Naive thymus-derived CD4-positive, alpha-beta T cell (primary cell): ENCODE measurements at regions not wholly inside any gene's neighbourhood (a gene's known extent, or its start where the extent isn't known, plus 50 kb on each side); places are given as distances from the start of the nearest gene placed in this dataset.

Experiments
- ATAC-seq: fragments of 150-1000 bp; cut with Tn5 transposase; 2 replicates; pipeline ENCODE4 v1.10.0; 2021; ENCODE audit warnings: mild to moderate bottlenecking, moderate library complexity
- CTCF ChIA-PET: fragments of 350-600 bp; sonication (Branson Sonifier 250); formaldehyde crosslinking; loops from one replicate; lab custom pipeline; 2021; ENCODE audit warnings: antibody characterized with exemption; lab: Charles Lee
- POLR2A ChIA-PET: fragments of 350-600 bp; sonication (Branson Sonifier 250); formaldehyde crosslinking; loops from one replicate; lab custom pipeline; 2021; ENCODE audit warnings: antibody characterized with exemption, inconsistent platforms; lab: Charles Lee
- DNase-seq, 9 donors: peaks; one replicate each; pipeline versions ENCODE4 v3.0.0 to v3.0.0-alpha.2; 2020 to 2022; ENCODE audit warnings: mixed read lengths in 1 of 9
- H3K27ac ChIP-seq: one replicate; pipeline ENCODE4 v1.7.0; 2013; ENCODE audit warnings: mild to moderate bottlenecking, low read depth, low read length, moderate library complexity
- H3K27me3 ChIP-seq, 2 donors: one replicate each; pipeline ENCODE4 v1.7.0; 2013; ENCODE audit warnings: low read length in 2 of 2, mild to moderate bottlenecking in 2 of 2, moderate library complexity in 2 of 2; ENCODE audit not compliant: control insufficient read depth in 2 of 2, insufficient read depth in 2 of 2
- H3K36me3 ChIP-seq, 3 experiments: 1 replicate in 2 of 3; 2 replicates in 1 of 3; pipeline ENCODE4 v1.7.0; 2013; ENCODE audit warnings: low read length in 3 of 3, mild to moderate bottlenecking in 3 of 3, moderate library complexity in 1 of 3; ENCODE audit not compliant: insufficient read depth in 3 of 3, control insufficient read depth in 2 of 3
- H3K4me1 ChIP-seq, 2 donors: one replicate each; pipeline ENCODE4 v1.7.0; 2013; ENCODE audit warnings: low read length in 2 of 2, mild to moderate bottlenecking in 2 of 2, moderate library complexity in 1 of 2; ENCODE audit not compliant: control insufficient read depth in 2 of 2, insufficient read depth in 2 of 2
- H3K4me3 ChIP-seq: 2 replicates; pipeline ENCODE4 v1.7.0; 2013; ENCODE audit warnings: mild to moderate bottlenecking, low read length
- H3K9me3 ChIP-seq, 3 experiments: 1 replicate in 2 of 3; 2 replicates in 1 of 3; pipeline ENCODE4 v1.7.0; 2013; ENCODE audit warnings: low read length in 3 of 3; ENCODE audit not compliant: control insufficient read depth in 2 of 3
- H3K27ac Mint-ChIP-seq, 9 donors: one replicate each; pipeline ENCODE4 v1.8.0; 2020 to 2022; ENCODE audit warnings: mixed read lengths in 9 of 9, mild to moderate bottlenecking in 8 of 9, moderate library complexity in 5 of 9, inconsistent platforms in 2 of 9
- H3K27me3 Mint-ChIP-seq, 5 donors: one replicate each; pipeline ENCODE4 v1.8.0; 2021 to 2022; ENCODE audit warnings: mixed read lengths in 5 of 5, mild to moderate bottlenecking in 1 of 5
- H3K36me3 Mint-ChIP-seq, 5 donors: one replicate each; pipeline ENCODE4 v1.8.0; 2020 to 2022; ENCODE audit warnings: mixed read lengths in 5 of 5, mild to moderate bottlenecking in 3 of 5, inconsistent platforms in 1 of 5
- H3K4me1 Mint-ChIP-seq, 7 donors: one replicate each; pipeline ENCODE4 v1.8.0; 2020 to 2022; ENCODE audit warnings: mixed read lengths in 7 of 7, mild to moderate bottlenecking in 3 of 7, inconsistent platforms in 1 of 7
- H3K4me3 Mint-ChIP-seq, 10 donors: one replicate each; pipeline ENCODE4 v1.8.0; 2020 to 2022; ENCODE audit warnings: mild to moderate bottlenecking in 10 of 10, mixed read lengths in 10 of 10, moderate library complexity in 6 of 10, inconsistent platforms in 2 of 10
- H3K9me3 Mint-ChIP-seq, 11 donors: one replicate each; pipeline ENCODE4 v1.8.0; 2020 to 2022; ENCODE audit warnings: mixed read lengths in 11 of 11, mild to moderate bottlenecking in 4 of 11, inconsistent platforms in 1 of 11, moderate library complexity in 1 of 11
- intact Hi-C, 2 donors: fragments of 100-400 bp; cut with micrococcal nuclease; formaldehyde crosslinking; loops; one replicate each; pipeline ENCODE4 v1.15.1; 2023

DNA sequence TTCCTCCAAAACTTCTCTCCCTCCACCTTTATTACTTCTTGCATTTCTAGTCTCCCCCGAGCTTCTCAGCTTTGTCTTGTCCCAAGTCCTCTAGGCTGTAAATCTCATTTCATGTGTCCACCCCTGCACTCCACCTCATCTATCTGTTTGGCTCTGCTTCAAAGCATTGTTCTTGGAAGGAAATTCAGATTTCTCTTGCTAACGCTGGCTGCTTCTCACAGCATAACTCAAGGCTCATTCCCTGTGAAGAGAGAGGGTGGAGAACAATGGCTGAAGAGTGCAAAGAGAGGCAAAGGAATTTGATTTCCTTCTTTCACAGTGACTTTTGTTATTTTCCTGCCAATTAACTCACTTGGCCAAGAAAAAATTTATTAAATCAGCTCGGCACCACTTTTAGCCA is 476.5 kb downstream of the TMEM114 start:
- no peaks in the 10 kb centered on the region for H3K9me3 ChIP-seq
- intact Hi-C loops: no loop called here
- no peak for DNase-seq
- no peaks in the 10 kb centered on the region for H3K27me3 Mint-ChIP-seq
- no peaks in the 10 kb centered on the region for H3K36me3 Mint-ChIP-seq
- no peak overlapping the region for H3K4me3 ChIP-seq
- no peaks in the 10 kb centered on the region for H3K36me3 ChIP-seq
- no peaks in the 10 kb centered on the region for H3K4me1 Mint-ChIP-seq
- ChIA-PET POLR2A (no interaction called here), CTCF (no interaction called here)
- H3K9me3 Mint-ChIP-seq: peaks cover 7 to 44% (median 18%) of the 10 kb centered on the region in 11 donors
- peaks cover 0 to 3% of the 10 kb centered on the region in 2 donors for H3K27me3 ChIP-seq
- ATAC-seq: no peak
- H3K27ac ChIP-seq: no peak overlapping the region
- no peak overlapping the region for H3K27ac Mint-ChIP-seq
- H3K4me3 Mint-ChIP-seq: no peak overlapping the region
- H3K4me1 ChIP-seq: no peaks in the 10 kb centered on the region

DNA sequence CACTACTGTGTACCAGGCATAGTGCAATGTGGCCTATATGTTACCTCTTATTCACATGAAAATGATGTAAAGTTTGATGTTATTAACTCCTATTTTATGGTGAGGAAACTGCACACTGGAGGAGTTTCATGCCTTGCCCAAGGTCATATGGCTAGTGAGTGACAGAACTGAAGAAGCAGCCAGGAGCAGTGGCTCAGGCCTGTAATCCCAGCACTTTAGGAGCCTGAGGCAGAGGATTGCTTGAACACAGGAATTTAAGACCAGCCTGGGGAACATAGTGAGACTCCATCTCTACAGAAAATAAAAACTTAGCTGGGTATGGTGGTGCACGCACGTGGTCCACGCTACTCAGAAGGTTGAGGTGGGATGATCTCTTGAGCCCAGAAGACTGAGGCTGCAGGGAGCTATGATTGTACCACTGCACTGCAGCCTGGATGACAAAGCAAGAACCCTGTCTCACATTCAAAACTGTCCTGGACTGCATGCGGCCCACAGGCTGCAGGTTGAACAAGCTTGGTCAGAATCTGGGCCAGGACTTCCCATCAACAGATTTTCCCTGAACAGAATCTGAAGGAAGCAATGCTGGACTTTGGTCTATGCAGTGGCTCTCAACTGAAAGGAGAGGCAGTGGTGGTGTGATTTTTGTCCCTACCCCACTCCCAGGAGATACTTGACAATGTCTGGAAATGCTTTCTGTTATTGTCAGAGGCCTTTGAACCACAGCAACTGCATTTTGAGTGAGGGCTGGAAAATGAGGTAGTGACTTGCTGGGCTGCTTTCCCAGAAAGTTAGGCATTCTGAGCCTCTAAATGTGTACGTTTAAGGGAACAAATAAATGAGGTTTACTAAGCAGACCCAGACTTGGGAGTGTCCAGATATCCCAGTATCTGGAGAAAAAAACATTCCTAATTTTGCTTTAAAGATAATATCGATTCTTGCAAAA is 479.5 kb downstream of the TMEM114 start:
- intact Hi-C loops: no loop called here
- Mint-ChIP-seq H3K27ac (no peak overlapping the region), H3K36me3 (no peaks in the 10 kb centered on the region), H3K4me1 (no peaks in the 10 kb centered on the region), H3K4me3 (no peak overlapping the region), H3K9me3 (peaks cover 6 to 27% (median 15%) of the 10 kb centered on the region in 11 donors), H3K27me3 (no peaks in the 10 kb centered on the region)
- ATAC-seq (no peak), DNase-seq (no peak)
- Histone ChIP-seq H3K9me3 (no peaks in the 10 kb centered on the region), H3K27me3 (peaks cover 0 to 3% of the 10 kb centered on the region in 2 donors), H3K4me3 (no peak overlapping the region), H3K4me1 (no peaks in the 10 kb centered on the region), H3K36me3 (no peaks in the 10 kb centered on the region), H3K27ac (no peak overlapping the region)
- POLR2A ChIA-PET: no interaction called here
- CTCF ChIA-PET: interaction anchor here (0.5 kb wide), 1 partner anchor 244 kb away, joined by 3 read pairs; no protein-coding TSS in a partner anchor

DNA sequence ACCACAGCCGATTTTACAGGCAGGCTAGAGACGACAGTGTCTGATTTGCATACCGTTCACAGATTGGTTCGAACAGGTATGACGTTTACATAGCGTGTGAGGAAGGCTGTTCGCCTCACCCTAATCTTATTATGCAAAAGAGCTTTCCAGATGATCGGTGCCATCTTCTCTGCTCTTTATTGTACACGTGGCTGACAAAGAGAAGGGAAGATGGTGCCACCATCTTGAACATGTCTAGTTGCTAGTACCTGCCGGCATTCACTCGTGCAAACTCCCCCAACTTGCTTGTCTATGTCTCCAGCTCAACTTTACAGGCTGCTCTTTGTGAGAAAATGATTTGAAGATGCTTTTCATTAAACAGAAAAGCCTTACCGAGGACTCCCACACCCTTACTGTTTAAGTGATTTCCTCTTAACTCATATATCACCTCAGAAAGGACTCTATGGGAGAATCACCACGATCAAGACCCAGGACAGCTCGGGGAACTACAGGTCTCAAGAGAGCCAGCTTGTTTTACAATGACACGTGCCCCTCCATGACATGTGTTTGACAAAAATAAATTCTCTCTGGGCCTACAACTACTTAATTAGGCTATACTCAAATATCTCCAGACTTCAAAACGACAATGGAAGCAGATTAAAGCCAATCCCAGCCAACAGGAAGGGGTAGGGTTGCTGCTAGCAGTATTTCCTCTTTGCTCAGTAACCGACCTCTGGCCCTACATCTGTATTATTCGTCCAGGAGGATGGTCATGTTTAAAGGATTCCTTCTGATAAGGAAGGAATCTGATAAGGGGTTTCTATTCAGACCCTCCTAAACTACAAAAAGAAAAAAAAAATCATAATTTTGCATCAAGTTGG is 480.6 kb downstream of the TMEM114 start:
- Mint-ChIP-seq H3K27ac (no peak overlapping the region), H3K4me3 (no peak overlapping the region), H3K36me3 (no peaks in the 10 kb centered on the region), H3K9me3 (peaks cover 3 to 26% (median 14%) of the 10 kb centered on the region in 11 donors), H3K4me1 (no peaks in the 10 kb centered on the region), H3K27me3 (no peaks in the 10 kb centered on the region)
- Histone ChIP-seq H3K36me3 (no peaks in the 10 kb centered on the region), H3K27ac (no peak overlapping the region), H3K27me3 (peaks cover 0 to 3% of the 10 kb centered on the region in 2 donors), H3K9me3 (no peaks in the 10 kb centered on the region), H3K4me1 (no peaks in the 10 kb centered on the region), H3K4me3 (no peak overlapping the region)
- no peak for DNase-seq
- POLR2A ChIA-PET: no interaction called here
- ATAC-seq: no peak
- CTCF ChIA-PET: no interaction called here
- intact Hi-C loops: no loop called here

DNA sequence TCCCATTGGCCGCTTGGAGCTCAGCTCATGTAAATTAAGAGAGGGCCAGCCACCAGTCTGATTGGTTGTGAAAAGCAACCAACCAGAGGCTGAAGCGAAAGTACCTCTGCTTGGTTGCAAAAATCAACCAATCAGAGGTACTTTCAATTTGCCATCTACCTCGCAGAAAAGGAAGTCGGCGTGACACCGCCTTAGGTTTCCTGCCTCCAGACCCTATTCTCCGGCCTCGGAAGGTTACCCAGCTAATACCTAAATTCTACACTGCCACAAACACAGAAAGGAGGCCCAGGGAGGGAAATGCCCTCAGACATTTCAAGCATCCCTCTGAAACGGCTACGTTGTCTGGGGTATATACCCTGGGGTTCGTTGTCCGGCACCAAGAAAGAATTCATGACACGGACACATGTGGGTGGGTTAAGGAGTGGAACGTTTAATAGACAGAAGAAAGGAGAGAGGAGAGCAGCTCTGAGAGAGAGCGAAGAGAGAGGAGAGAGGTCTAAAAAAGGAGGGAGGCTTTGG is 481.3 kb downstream of the TMEM114 start:
- DNase-seq: no peak
- H3K4me3 ChIP-seq: no peak overlapping the region
- Mint-ChIP-seq H3K4me3 (no peak overlapping the region), H3K36me3 (no peaks in the 10 kb centered on the region), H3K27ac (no peak overlapping the region), H3K9me3 (peaks cover 3 to 25% (median 14%) of the 10 kb centered on the region in 11 donors), H3K4me1 (no peaks in the 10 kb centered on the region), H3K27me3 (no peaks in the 10 kb centered on the region)
- H3K36me3 ChIP-seq: no peaks in the 10 kb centered on the region
- CTCF ChIA-PET: no interaction called here
- POLR2A ChIA-PET: no interaction called here
- intact Hi-C loops: no loop called here
- H3K4me1 ChIP-seq: no peaks in the 10 kb centered on the region
- H3K27me3 ChIP-seq: peaks cover 0 to 3% of the 10 kb centered on the region in 2 donors
- no peak for ATAC-seq
- no peak overlapping the region for H3K27ac ChIP-seq
- no peaks in the 10 kb centered on the region for H3K9me3 ChIP-seq

- no peaks in the 10 kb centered on the region for H3K27me3 Mint-ChIP-seq
- H3K27ac Mint-ChIP-seq: no peak overlapping the region
- no peaks in the 10 kb centered on the region for H3K4me1 ChIP-seq
- H3K36me3 Mint-ChIP-seq: no peaks in the 10 kb centered on the region
- H3K4me3 Mint-ChIP-seq: no peak overlapping the region
- no peaks in the 10 kb centered on the region for H3K4me1 Mint-ChIP-seq
- H3K9me3 Mint-ChIP-seq: peaks cover 0 to 13% (median 8%) of the 10 kb centered on the region in 11 donors
- POLR2A ChIA-PET: no interaction called here
- no peaks in the 10 kb centered on the region for H3K36me3 ChIP-seq
- CTCF ChIA-PET: no interaction called here
- H3K9me3 ChIP-seq: no peaks in the 10 kb centered on the region
- intact Hi-C loops: no loop called here
- DNase-seq (no peak), ATAC-seq (no peak)
- H3K27ac ChIP-seq: no peak overlapping the region
- no peak overlapping the region for H3K4me3 ChIP-seq
- peaks cover 0 to 3% of the 10 kb centered on the region in 2 donors for H3K27me3 ChIP-seq
These were observed 483.0 kb downstream of the TMEM114 start for GRCh38 chr16:8107296-8107695.

DNA sequence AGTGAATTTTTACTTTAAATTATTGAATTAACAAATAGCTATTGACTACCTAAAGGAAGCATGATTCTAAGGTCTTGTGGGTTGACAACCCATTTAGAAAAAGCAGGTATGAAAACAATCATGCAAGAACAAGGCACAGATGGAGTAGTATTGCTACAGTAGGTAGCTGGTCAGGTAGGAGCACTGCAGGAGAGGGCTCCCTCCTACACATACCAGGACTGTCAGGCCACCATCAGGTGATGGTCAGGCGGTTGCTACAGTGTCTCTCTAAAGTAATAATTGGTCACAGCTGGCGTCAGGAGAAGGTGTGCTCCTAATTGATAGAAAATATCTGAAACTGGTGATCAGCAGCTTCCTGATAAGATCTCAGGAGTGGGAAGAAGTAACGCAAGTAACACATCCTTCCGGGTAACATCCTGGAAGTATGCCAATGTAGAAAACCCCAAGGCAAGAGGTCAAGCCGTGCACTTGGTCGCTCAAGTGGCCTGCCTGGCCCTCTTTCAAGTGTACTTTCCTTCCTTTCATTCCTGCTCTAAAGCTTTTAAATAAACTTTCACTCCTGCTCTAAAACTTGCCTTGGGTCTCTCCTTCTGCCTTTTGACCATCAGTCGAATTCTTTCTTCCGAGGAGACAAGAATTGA is 486.5 kb downstream of the TMEM114 start:
- Histone ChIP-seq H3K9me3 (no peaks in the 10 kb centered on the region), H3K4me1 (no peaks in the 10 kb centered on the region), H3K27me3 (no peaks in the 10 kb centered on the region), H3K36me3 (no peaks in the 10 kb centered on the region), H3K4me3 (no peak overlapping the region), H3K27ac (no peak overlapping the region)
- no peaks in the 10 kb centered on the region for H3K4me1 Mint-ChIP-seq
- intact Hi-C loops: no loop called here
- H3K27ac Mint-ChIP-seq: no peak overlapping the region
- DNase-seq: no peak
- H3K4me3 Mint-ChIP-seq: no peak overlapping the region
- H3K9me3 Mint-ChIP-seq: peaks cover 5 to 25% (median 10%) of the 10 kb centered on the region in 11 donors
- CTCF ChIA-PET: no interaction called here
- POLR2A ChIA-PET: no interaction called here
- ATAC-seq: no peak
- H3K36me3 Mint-ChIP-seq: no peaks in the 10 kb centered on the region
- H3K27me3 Mint-ChIP-seq: no peaks in the 10 kb centered on the region
